NCI-H146 (cell line): ENCODE measurements at regions not wholly inside any gene's neighbourhood (a gene's known extent, or its start where the extent isn't known, plus 50 kb on each side); places are given as distances from the start of the nearest gene placed in this dataset.

Experiments used
- DNase-seq: peaks from one replicate; lab custom pipeline; 2025; lab: John Stamatoyannopoulos, UW

GRCh38 chr6:40265615-40266014 is 321.5 kb downstream of the LRFN2 start:
- no peak for DNase-seq

- DNase-seq = no peak
These were observed 323.2 kb downstream of the LRFN2 start for GRCh38 chr6:40263970-40264369.

- no peak for DNase-seq
These were observed 324.8 kb downstream of the LRFN2 start for GRCh38 chr6:40262363-40262762.

- no peak for DNase-seq
These were observed 324.3 kb upstream of the MOCS1 start for GRCh38 chr6:40258531-40258930.

GRCh38 chr6:40256831-40257230 is 322.6 kb upstream of the MOCS1 start:
- DNase-seq = no peak

GRCh38 chr6:40256224-40256623 is 322.0 kb upstream of the MOCS1 start:
- no peak for DNase-seq

- no peak for DNase-seq
These were observed 319.2 kb upstream of the MOCS1 start for GRCh38 chr6:40253420-40253819.

- DNase-seq = no peak
These were observed 318.4 kb upstream of the MOCS1 start for GRCh38 chr6:40252531-40253258.

- no peak for DNase-seq
These were observed 317.5 kb upstream of the MOCS1 start for GRCh38 chr6:40251637-40252300.

- DNase-seq = no peak
These were observed 315.7 kb upstream of the MOCS1 start for GRCh38 chr6:40249935-40250334.

- no peak for DNase-seq
These were observed 313.4 kb upstream of the MOCS1 start for GRCh38 chr6:40247516-40248115.

GRCh38 chr6:40244699-40245098 is 310.4 kb upstream of the MOCS1 start:
- no peak for DNase-seq

- no peak for DNase-seq
These were observed 298.4 kb upstream of the MOCS1 start for GRCh38 chr6:40232698-40233097.

- no peak for DNase-seq
These were observed 293.5 kb upstream of the MOCS1 start for GRCh38 chr6:40227735-40228134.

- no peak for DNase-seq
These were observed 288.1 kb upstream of the MOCS1 start for GRCh38 chr6:40222354-40222753.

GRCh38 chr6:40219799-40220198 is 285.5 kb upstream of the MOCS1 start:
- DNase-seq = no peak

GRCh38 chr6:40210628-40211056 is 276.4 kb upstream of the MOCS1 start:
- no peak for DNase-seq

GRCh38 chr6:40205801-40206200 is 271.5 kb upstream of the MOCS1 start:
- no peak for DNase-seq

- no peak for DNase-seq
These were observed 270.7 kb upstream of the MOCS1 start for GRCh38 chr6:40205004-40205403.

- no peak for DNase-seq
These were observed 263.1 kb upstream of the MOCS1 start for GRCh38 chr6:40197371-40197770.

GRCh38 chr6:40196135-40196518 is 261.9 kb upstream of the MOCS1 start:
- DNase-seq = no peak

- no peak for DNase-seq
These were observed 261.3 kb upstream of the MOCS1 start for GRCh38 chr6:40195428-40196134.
